GM21381 (cell line): ENCODE measurements at regions not wholly inside any gene's neighbourhood (a gene's known extent, or its start where the extent isn't known, plus 50 kb on each side); places are given as distances from the start of the nearest gene placed in this dataset.
"Not testable (repeated sequence)": the region's sequence is repeated elsewhere in the genome, so short reads cannot be mapped to it uniquely, and the experiment has no call there.

Experiments
- ATAC-seq: cut with Tn5 transposase; IDR thresholded peaks from one replicate; pipeline ENCODE4 v1.9.1; 2021; ENCODE audit warnings: mild to moderate bottlenecking, moderate library complexity; ENCODE audit not compliant: unreplicated experiment

DNA sequence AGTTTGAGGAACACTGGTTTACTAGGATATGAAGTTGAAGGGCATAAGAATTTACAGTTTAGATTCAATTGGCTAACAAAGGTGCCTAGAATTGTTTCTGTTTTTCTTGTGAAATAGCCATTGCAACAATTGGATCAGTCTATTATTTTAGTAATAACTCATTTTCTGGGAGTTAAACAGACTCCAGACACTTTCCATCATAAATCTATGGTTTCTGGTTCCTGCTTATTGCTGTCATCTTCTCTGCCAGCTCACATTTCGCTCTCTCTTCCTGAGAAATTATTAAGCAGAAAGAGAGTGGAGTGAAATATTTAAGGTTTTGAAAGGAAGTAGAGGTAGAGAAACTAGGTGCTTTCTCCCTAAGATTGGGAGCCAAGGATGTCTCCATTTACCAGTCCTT, 165.1 kb upstream of the PRR16 start:
- no peak for ATAC-seq

DNA sequence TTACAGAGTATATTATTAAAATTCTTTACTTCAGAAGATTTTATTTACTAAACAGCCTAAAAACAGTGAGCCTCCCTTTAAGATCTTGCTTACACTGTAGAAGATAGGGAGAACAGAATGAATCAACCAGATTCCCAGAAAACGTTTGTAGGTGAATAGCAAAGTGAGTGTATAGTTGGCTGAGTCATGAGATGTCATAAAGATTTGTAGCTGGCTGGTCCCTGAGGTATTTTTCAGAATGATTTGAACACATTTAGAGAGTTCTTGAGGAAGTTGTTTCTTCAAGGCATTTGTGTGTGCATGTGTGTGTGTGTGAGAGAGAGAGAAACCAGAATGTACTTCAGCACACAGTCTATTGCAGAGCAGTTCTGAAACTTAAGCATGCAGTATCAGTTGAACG, 159.4 kb upstream of the PRR16 start:
- no peak for ATAC-seq

DNA sequence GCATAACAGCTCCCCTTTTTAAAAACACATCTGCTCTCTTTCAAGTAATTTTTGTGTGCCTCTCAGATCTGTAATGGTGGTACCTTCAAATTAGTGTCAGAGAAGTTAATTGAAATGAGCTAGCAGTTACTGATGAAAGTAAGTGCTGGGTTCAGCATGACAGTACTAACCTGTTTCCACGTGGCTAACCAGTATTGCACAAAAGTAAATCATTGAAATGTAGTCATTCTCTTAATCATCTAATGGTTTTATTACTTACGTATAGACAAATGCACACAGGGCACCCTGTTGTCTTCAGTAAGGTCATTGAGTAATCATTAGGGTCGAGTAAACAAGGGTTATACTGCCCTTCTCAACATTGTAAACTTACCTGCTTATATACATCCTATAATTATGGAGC, 157.8 kb upstream of the PRR16 start:
- ATAC-seq, result no peak

DNA sequence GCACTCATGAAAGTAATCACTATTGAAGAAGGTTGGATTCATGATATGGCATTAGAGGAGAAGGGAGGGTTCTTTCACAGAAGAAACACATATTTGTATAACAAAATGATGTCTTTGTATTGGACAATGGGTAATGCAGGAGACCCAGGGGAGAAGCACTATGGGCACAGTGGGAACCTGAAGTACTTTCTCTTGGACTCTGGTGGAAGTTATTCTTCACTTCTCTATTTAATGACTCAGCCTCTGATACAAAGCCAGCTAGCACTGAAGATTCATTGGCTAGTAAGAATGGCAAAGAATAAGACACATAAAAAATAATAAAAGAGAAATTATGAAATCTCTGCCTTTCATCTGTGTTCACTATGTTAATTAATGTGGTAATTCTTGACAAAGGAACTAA, 149.9 kb upstream of the PRR16 start:
- ATAC-seq, result no peak

DNA sequence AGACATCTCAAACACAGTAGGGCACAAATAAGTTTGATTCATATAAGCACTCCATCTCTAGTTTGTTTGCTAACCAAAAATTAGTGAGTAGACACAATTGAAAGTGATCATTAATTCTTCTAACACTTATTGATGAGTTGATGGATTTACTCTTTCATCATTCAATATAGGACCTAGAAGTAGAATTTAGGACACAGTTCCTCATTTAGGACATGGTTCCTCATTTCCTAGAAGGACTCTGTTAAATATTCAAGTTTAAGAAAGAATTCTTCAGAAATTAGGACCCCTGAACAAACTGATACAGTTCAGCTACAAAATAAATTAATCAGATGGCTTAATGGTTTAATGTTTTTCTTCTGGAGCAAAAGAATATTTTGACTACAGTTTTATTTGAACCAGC, 143.5 kb upstream of the PRR16 start:
- no peak for ATAC-seq

DNA sequence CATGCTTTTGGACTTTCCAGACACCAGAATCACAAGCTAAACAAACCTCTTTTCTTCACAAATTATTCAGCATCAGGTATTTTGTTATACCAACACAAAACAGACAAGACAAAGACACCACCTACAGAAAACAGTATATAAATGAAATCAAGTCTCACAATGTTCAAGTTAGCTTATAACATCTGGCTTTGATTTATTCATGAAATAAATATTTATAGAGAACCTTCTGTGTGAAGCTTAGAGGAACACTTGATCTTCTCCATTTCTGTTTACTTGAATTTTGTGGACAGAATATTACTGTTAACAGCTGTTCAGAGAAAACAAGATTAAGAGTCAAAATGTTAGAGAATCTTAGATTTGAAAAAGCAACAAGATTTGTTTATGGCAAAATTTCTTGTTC, 137.4 kb upstream of the PRR16 start:
- no peak for ATAC-seq

DNA sequence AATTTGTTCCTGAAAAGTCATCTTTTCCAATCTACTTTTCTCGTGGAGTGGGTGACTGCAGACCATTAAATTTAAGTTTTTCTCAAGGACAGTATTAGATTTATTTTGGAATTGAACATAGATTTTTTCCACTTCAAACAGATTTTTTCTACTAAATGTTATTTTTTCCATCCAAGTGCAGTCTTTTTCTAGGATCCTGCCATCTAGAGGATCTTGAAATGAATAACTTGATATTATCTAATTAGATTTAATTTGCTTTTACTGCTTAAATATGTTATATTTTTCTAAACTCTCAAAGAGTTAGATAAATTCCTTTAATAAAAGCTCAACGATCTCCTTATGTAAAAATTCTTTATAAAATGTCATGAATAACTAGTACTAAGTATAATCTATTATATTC, 136.9 kb upstream of the PRR16 start:
- no peak for ATAC-seq

DNA sequence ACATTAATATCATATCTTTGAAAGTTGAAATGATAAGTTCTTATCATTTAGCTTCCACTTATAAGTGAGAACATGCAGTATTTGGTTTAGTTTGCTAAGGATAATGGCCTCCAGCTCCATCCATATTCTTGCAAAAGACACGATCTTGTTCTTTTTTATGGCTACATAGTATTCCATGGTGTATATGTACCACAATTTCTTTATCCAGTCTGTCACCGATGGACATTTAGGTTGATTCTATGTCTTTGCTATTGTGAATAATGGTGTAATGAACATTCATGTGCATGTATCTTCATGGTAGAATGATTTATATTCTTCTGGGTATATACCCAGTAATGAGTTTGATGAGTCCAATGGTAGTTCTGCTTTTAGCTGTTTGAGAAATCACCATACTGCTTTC, 135.0 kb upstream of the PRR16 start:
- no peak for ATAC-seq

DNA sequence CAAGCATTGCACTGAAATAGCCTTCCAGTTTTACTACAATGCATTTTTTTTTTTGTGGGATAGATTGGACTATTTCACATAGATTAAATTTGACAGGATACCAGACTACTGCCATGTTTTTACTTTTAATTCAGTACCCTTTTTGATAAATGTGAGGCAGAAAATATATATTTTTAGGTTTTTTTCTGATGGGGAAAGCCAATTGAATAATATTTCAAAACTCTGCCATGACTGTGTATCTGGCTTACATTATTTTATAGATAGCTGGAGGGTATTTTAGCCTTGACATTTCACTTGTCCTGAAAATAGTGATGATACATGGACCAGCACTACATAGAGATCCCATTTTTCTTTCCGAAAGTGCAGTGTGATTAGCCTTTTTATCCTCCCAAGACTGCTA, 133.5 kb upstream of the PRR16 start:
- ATAC-seq, result no peak

DNA sequence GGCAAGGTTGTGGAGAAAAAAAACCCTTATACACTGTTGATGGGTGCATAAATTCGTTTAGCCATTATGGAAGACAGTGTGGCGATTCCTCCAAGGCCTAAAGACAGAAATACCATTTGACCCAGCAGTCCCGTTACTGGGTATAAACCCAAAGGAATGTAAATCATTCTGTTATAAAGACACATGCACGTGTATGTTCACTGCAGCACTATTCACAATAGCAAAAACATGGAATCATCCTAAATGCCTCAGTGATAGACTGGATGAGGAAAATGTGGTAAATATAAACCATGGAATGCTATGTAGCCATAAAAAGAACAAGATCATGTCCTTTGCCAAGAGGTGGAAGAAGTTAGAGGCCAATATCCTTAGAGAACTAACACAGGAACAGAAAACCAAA, 119.9 kb upstream of the PRR16 start:
- ATAC-seq, result no peak

DNA sequence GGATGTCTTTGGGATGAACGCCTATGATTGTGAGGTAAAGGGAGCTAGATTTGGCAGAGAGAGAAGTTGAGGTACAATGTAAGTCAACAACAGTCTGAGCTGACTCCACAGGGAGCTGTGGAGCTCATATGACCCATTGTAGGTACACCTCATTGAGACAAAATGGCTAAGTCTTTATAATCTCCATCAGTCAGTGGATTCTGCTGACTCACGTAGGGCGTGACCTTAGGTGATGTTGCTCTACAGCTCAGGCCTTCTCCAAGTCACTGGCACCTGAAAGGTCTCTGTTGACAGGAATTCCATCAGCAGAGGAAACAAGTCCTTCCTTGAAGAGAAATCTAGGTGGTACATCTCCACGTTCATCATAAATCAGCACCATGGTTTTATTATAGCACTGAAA, 118.2 kb upstream of the PRR16 start:
- no peak for ATAC-seq

DNA sequence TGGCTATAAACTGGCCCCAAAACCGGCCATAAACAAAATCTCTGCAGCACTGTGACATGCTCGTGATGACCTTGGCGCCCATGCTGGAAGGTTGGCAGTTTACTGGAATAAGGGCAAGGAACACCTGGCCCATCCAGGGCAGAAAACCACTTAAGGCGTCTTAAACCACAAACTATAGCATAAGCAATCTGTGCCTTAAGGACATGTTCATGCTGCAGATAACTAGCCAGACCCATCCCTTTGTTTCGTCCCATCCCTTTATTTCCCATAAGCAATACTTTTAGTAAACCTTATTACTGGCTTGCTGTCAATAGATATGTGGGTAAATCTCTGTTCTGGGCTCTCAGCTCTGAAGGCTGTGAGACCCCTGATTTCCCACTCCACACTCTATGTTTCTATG, 113.0 kb upstream of the PRR16 start:
- ATAC-seq, result not testable (repeated sequence)

DNA sequence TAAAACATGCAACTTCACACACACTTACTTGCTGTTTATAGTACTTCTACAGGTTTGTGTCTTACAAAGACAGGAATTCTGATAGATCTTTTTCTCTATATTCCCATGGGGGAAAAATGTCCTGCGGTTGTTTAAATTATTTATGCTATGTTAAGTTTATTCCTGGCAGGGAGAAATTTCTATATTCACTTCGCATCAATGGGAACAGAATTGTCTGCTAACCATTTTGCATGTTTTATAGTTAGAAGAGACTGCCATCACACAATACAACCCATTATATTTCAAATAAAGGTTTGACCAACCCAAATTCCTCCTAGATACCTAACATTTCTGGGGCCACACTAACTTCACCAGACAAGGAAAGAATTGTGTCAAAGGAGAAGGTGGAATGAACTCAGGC, 110.0 kb upstream of the PRR16 start:
- no peak for ATAC-seq

DNA sequence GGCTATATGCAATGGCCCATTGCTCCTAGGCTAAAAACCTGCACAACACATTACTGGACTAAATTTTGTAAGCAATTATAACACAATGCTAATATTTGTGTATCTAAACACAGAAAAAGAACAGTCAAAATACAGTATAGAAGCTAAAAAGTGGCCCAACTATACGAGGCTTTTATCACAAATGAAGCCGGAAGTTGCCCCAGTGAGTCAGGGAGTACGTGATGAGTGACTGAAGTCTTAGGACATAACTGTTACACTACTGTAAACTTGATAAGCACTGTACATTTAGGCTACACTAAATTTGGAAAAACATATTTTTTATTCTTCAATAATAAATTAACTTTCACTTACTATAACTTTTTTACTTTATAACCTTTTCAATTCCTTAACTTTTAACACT, 105.2 kb upstream of the PRR16 start:
- ATAC-seq, result no peak

DNA sequence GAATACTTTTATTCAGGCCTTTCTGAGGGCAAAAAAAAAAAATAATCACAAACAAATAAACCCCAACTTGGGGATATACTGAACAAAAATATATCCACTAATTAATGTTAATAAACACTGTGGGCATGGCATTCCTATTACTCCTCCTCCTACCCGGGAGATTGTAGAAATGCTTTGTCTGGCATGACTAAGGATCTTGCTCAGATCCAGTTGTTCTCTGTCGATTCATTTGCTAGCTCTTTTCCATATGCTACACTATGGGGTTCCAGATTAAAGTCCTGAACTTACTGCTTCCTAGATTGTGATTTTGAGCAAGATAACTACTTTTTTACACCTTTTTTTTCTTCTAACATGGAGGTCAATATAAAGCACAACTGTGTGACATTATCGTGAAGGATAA, 102.2 kb upstream of the PRR16 start:
- ATAC-seq, result no peak

DNA sequence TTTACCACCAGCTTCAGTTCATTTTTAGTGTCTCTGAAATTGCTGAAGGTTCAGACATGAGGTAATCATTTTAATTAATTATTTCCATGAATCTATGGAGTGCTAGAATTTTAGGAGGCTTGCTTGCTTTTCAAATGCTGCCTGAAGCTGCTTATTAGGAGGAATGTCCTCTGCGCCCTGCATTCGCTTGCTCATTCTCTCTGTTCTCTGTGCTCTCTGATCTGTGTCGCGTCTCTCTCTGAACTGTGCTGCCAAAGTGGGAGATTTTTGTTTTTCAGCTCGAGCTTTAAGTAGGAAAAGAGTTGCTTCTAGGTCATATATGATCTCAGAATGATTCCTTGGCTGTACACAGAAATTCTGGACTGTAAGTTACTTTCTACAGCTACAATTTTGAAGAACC, 101.7 kb upstream of the PRR16 start:
- ATAC-seq, result no peak

DNA sequence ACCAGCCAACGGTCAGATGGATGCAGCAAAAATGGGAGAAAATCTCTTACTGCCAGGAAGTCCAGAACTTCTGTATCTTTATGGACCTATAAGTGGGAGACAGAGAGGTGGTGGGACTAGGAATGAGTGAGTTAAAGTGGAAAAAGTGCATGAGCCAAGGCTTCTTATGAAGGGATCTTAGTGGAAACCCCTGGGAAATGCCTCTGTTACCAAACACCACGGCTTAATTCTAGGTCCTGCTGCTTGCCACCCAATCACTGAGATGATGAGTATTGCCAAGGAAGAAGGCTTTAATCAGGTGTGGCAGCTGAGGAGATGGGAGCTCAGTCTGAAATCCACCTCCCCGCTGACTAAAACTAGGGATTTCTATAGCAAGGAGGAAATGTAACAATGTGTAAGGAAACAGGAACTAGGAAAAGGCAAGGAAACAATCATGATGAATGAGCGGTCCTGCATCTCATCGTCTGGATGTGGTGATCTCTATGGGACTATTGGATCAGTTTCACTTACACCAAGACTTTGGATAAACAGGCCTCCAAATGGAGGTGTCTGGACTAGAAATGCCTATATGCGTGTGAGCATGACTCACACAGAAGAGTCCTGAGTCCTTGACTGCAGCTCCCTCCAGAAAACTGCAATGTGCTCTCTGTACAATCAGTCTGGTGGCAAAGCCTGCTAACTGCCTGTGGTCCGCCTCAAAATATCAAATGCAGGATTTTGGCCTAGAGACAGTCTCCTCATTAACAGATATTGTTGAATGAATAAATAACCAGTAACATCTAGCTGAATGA, 98.2 kb upstream of the PRR16 start:
- ATAC-seq, result no peak

DNA sequence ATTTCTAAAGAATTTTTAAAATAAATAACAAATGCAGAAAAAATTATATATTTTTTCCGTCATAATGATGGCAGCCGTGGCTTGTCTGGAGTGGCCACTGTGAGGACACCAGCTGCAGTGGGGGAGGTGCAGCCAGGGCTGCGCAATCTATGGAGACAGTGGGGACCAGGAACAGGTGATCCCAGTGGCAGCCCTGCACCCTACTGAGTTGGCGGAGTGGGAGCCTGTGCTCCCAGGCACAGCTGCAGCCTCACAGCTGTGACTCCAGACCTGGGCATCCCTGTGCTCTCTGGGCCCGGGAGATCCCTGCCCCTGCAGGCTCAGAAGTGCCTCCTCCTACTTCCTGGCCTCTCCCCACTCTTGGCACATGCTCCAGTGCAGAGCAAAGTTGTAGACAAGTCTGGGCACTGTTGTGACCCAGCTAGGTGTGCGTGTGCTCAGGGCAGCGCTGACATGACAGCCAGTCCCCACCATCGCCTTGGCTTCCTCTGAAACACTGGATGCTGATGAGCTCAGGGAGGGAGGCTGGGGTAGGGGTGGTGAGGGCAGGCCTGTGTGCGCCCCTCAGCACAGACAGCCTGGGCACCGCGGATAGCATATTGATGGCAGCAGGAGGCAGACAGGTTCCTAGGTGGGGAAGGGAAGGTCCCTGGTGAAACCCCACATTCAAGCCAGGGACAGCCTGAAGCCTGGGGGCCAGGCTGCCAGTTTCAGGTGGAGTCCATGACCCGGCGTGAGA, 96.0 kb upstream of the PRR16 start:
- no peak for ATAC-seq

DNA sequence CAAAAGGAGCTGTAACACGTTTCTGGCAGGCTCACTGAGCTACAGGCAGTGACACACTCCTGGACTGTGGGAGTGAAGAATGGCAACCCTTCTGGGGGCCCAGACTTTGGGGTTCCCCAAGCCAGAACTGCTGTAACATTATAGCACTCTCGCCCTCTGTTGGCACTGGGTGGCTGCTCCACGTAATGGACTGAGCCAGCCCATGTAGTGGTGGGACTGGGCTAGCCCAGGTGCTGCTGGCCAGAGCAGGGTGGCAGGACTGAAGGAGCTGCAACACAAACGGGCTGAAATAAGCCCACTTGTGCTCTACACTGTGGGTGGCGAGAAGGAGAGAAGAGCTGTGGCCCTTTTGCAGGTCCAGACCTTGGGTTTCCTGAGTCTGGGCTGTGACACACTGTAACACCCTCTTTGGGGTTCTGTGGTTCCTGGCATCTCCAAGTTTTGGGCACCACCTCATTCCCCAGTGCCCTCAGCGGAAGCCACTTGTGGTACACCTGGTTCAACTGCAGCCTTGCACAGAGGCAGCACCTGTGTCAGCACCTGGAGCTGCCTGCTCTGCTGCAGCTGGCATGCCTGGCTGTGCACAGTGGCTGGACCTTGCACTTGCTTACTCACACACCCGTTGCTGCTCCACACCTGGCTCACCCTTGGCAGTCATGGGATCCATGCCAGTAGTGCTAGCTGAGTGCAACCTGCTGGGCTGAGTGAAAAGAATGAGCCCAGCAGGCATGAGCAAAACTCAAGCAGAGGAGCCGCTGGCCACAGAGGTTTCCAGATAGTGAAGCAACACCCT, 95.0 kb upstream of the PRR16 start:
- no peak for ATAC-seq

DNA sequence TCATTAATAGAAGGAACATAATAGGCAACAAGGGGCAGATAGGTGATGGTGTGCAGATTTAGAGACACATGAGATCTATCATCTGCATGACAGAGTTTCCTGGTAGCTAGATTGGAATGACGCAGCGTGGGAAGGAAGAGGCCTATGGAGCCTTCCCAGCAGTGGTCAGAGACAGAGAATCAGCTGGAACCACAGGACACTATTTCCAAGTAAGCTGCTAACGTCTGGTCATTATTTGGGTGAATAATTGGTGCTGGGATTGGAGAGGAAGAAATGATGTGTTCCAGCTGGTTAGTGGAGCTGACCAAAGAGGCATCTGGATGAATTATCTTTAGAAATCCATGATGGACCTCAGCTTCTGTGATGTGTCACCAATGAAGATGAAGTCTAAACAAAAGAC, 91.2 kb upstream of the PRR16 start:
- ATAC-seq, result no peak

DNA sequence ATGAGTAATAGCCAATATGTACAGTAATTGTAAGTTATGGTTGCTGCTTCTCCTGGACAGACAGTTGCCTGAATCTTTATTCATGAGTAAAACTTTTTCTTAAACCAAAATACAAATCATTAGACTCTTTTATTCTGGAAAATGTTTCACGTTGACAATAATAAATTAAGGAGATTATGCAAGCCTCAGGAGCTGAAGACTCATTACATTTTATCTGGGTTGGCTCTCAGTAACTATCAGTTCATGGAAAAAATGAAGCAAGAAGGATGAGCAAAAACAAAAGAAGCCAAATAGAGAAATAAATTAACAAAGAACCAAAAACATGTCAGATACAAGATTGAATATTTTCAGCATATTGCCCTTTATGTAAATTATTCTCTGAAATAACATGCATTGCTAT, 88.9 kb upstream of the PRR16 start:
- ATAC-seq, result no peak

DNA sequence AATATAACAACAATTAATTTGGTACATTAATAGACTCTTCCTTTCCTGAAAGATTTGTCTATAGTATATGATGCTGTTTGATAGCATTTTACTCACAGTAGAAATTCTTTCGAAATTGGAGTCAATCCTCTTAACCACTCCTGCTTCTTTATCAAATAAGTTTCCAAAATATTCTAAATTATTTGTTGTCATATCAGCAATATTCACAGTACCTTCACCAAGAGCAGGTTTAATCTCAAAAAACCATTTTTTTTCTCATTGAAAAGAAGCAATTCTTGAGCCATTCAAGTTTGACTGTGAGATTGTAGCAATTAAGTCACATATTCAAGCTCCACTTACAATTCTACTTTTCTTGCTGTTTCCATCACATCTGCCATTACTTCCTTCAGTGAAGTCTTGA, 83.5 kb upstream of the PRR16 start:
- no peak for ATAC-seq
